ENCODE measurements at regions not wholly inside any gene's neighbourhood (a gene's known extent, or its start where the extent isn't known, plus 50 kb on each side); places are given as distances from the start of the nearest gene placed in this dataset.

DNA sequence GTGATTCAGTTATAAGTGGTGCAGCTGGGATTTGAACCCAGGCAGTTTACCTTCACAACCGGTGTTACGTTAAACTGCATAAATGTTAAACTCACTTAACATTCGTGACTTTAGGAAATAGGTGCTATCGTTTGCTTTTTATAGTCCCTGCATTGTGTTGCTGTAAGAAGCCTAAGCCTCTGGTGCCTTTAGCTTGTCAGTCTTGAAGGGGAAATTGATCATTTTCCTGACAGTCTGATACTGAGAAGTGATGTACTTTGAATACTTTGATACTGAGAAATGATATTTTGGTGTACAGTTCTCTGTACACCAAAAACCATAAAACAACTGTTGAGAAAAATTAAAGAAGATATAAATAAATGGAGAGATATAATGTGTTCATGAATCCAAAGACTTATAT, 52.5 kb upstream of the NEDD9 start:
- Histone ChIP-seq H4K20me1 (ENCODE audit: control insufficient read depth, insufficient read depth, low read depth, low read length) (no peaks in the 10 kb centered on the region), H3K4me3 (ENCODE audit: low read length) (no peak overlapping the region), H3K4me1 (ENCODE audit: control insufficient read depth, low read length) (no peaks in the 10 kb centered on the region), H3K36me3 (ENCODE audit: control insufficient read depth, low read length) (no peaks in the 10 kb centered on the region), H3K27ac (ENCODE audit: low read depth, low read length) (no peak overlapping the region), H3F3A (ENCODE audit: control insufficient read depth, insufficient read depth) (no peaks in the 10 kb centered on the region), H3K79me2 (ENCODE audit: control insufficient read depth, low read length) (no peaks in the 10 kb centered on the region), H3K9me3 (ENCODE audit: control insufficient read depth, insufficient read depth, low read length) (no peaks in the 10 kb centered on the region), H3K9me2 (replicated peaks; ENCODE audit: control insufficient read depth, low read length) (no peaks in the 10 kb centered on the region), H3K27me3 (ENCODE audit: control insufficient read depth, low read length) (no peaks in the 10 kb centered on the region), H3K4me2 (ENCODE audit: low read length) (no peak overlapping the region)
- no peak for TF ChIP-seq EZH2phosphoT487 (IDR thresholded peaks at IDR 0.05; ENCODE audit: borderline replicate concordance, low read length)
- TF ChIP-seq, protein P1, sequence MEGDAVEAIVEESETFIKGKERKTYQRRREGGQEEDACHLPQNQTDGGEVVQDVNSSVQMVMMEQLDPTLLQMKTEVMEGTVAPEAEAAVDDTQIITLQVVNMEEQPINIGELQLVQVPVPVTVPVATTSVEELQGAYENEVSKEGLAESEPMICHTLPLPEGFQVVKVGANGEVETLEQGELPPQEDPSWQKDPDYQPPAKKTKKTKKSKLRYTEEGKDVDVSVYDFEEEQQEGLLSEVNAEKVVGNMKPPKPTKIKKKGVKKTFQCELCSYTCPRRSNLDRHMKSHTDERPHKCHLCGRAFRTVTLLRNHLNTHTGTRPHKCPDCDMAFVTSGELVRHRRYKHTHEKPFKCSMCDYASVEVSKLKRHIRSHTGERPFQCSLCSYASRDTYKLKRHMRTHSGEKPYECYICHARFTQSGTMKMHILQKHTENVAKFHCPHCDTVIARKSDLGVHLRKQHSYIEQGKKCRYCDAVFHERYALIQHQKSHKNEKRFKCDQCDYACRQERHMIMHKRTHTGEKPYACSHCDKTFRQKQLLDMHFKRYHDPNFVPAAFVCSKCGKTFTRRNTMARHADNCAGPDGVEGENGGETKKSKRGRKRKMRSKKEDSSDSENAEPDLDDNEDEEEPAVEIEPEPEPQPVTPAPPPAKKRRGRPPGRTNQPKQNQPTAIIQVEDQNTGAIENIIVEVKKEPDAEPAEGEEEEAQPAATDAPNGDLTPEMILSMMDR (IDR thresholded peaks at IDR 0.05; ENCODE audit: low read depth, low read length, poor library complexity, severe bottlenecking) = no peak

DNA sequence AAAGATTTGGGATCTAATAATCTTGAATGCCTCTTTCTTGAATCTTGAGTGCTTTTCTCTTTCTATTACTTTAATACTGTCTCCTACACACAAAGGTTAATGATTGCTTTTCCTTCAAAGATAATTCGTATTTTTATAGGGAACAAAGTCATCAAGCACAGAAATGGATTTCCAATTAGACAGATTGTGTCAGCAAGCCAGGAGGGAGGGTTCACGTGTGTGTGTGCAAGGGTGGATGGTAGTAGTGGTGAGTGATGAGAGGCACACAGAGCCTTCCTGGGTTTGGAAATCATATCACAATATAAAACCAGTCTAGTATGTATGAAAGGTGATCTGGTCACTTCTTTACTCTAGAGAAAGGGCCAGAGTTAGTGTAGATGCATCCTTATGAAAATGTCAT, 51.2 kb upstream of the NEDD9 start:
- Histone ChIP-seq H3K4me1 (ENCODE audit: control insufficient read depth, low read length) (no peaks in the 10 kb centered on the region), H3K36me3 (ENCODE audit: control insufficient read depth, low read length) (no peaks in the 10 kb centered on the region), H4K20me1 (ENCODE audit: control insufficient read depth, insufficient read depth, low read depth, low read length) (no peaks in the 10 kb centered on the region), H3F3A (ENCODE audit: control insufficient read depth, insufficient read depth) (no peaks in the 10 kb centered on the region), H3K4me3 (ENCODE audit: low read length) (no peak overlapping the region), H3K9me3 (ENCODE audit: control insufficient read depth, insufficient read depth, low read length) (no peaks in the 10 kb centered on the region), H3K27ac (ENCODE audit: low read depth, low read length) (no peak overlapping the region), H3K4me2 (ENCODE audit: low read length) (no peak overlapping the region), H3K27me3 (ENCODE audit: control insufficient read depth, low read length) (no peaks in the 10 kb centered on the region), H3K79me2 (ENCODE audit: control insufficient read depth, low read length) (no peaks in the 10 kb centered on the region), H3K9me2 (replicated peaks; ENCODE audit: control insufficient read depth, low read length) (no peaks in the 10 kb centered on the region)
- no peak for TF ChIP-seq EZH2phosphoT487 (IDR thresholded peaks at IDR 0.05; ENCODE audit: borderline replicate concordance, low read length)
- TF ChIP-seq, protein P1 (IDR thresholded peaks at IDR 0.05; ENCODE audit: low read depth, low read length, poor library complexity, severe bottlenecking) = no peak

DNA sequence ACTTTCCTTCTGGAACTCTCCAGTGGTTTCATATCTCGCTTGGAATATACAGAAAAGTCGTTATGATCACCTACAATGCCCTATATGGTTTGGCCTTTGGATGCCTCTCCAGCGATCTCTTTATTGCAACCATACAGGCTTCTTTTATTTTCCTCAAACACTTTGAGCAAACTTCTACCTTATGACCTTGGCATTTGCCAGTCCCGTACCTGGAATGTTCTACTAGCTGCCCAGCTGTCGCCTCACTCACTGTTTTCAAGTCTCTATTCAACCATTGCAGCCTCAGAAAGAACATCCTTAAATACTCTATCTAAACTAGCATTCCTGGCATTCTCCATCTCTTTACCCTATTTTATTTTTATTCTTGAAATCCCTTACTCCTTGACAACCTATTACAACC, 50.4 kb upstream of the NEDD9 start:
- Histone ChIP-seq H3K9me3 (ENCODE audit: control insufficient read depth, insufficient read depth, low read length) (no peaks in the 10 kb centered on the region), H3K4me1 (ENCODE audit: control insufficient read depth, low read length) (no peaks in the 10 kb centered on the region)

More for the DNA sequence above, 50.4 kb upstream of the NEDD9 start:
- Histone ChIP-seq H3K27ac (ENCODE audit: low read depth, low read length) (no peak overlapping the region), H3K4me2 (ENCODE audit: low read length) (no peak overlapping the region), H3K79me2 (ENCODE audit: control insufficient read depth, low read length) (no peaks in the 10 kb centered on the region), H3K27me3 (ENCODE audit: control insufficient read depth, low read length) (peaks cover 5% of the 10 kb centered on the region; the same call in 1 of the 2 replicates), H3F3A (ENCODE audit: control insufficient read depth, insufficient read depth) (no peaks in the 10 kb centered on the region), H4K20me1 (ENCODE audit: control insufficient read depth, insufficient read depth, low read depth, low read length) (no peaks in the 10 kb centered on the region), H3K4me3 (ENCODE audit: low read length) (no peak overlapping the region), H3K9me2 (replicated peaks; ENCODE audit: control insufficient read depth, low read length) (no peaks in the 10 kb centered on the region), H3K36me3 (ENCODE audit: control insufficient read depth, low read length) (no peaks in the 10 kb centered on the region)
- TF ChIP-seq, protein P1 (IDR thresholded peaks at IDR 0.05; ENCODE audit: low read depth, low read length, poor library complexity, severe bottlenecking) = no peak
- TF ChIP-seq EZH2phosphoT487 (IDR thresholded peaks at IDR 0.05; ENCODE audit: borderline replicate concordance, low read length) = no peak
